ENCODE measurements at regions not wholly inside any gene's neighbourhood (a gene's known extent, or its start where the extent isn't known, plus 50 kb on each side); places are given as distances from the start of the nearest gene placed in this dataset.

GRCh38 chr6:5869676-5870075 lies 137.0 kb downstream of the NRN1 start:
- no peak for DNase-seq
- Histone ChIP-seq H3K36me3 (no peaks in the 10 kb centered on the region), H3K9me3 (replicated peaks) (no peaks in the 10 kb centered on the region), H3K27ac (no peak overlapping the region), H3K4me1 (no peaks in the 10 kb centered on the region), H3K4me3 (no peak overlapping the region), H3K27me3 (no peaks in the 10 kb centered on the region)

- Histone ChIP-seq H3K36me3 (no peaks in the 10 kb centered on the region), H3K27me3 (no peaks in the 10 kb centered on the region), H3K9me3 (replicated peaks) (no peaks in the 10 kb centered on the region), H3K27ac (no peak overlapping the region), H3K4me1 (no peaks in the 10 kb centered on the region), H3K4me3 (no peak overlapping the region)
- DNase-seq = no peak
Observed at GRCh38 chr6:5869261-5869660, 137.5 kb downstream of the NRN1 start.

- H3K27me3 ChIP-seq = no peaks in the 10 kb centered on the region
- H3K9me3 ChIP-seq (replicated peaks) = no peaks in the 10 kb centered on the region
- peak; percentile 27 to 57 for DNase-seq
- H3K4me1 ChIP-seq = no peaks in the 10 kb centered on the region
- no peak overlapping the region for H3K27ac ChIP-seq
- no peaks in the 10 kb centered on the region for H3K36me3 ChIP-seq
- H3K4me3 ChIP-seq = peak overlapping the region; percentile 33
Observed at GRCh38 chr6:5866547-5867051, 140.1 kb downstream of the NRN1 start.

GRCh38 chr6:5865506-5866031 lies 141.2 kb downstream of the NRN1 start:
- no peaks in the 10 kb centered on the region for H3K27me3 ChIP-seq
- no peaks in the 10 kb centered on the region for H3K9me3 ChIP-seq (replicated peaks)
- no peak overlapping the region for H3K4me3 ChIP-seq
- H3K36me3 ChIP-seq = no peaks in the 10 kb centered on the region
- no peak overlapping the region for H3K27ac ChIP-seq
- H3K4me1 ChIP-seq = no peaks in the 10 kb centered on the region
- DNase-seq = no peak

- Histone ChIP-seq H3K4me1 (no peaks in the 10 kb centered on the region), H3K27ac (no peak overlapping the region), H3K36me3 (no peaks in the 10 kb centered on the region), H3K9me3 (replicated peaks) (no peaks in the 10 kb centered on the region), H3K27me3 (no peaks in the 10 kb centered on the region), H3K4me3 (no peak overlapping the region)
- no peak for DNase-seq
Observed at GRCh38 chr6:5860849-5861248, 145.9 kb downstream of the NRN1 start.

- Histone ChIP-seq H3K27ac (no peak overlapping the region), H3K9me3 (replicated peaks) (no peaks in the 10 kb centered on the region), H3K27me3 (no peaks in the 10 kb centered on the region), H3K4me1 (no peaks in the 10 kb centered on the region), H3K4me3 (no peak overlapping the region), H3K36me3 (no peaks in the 10 kb centered on the region)
- DNase-seq = no peak
Observed at GRCh38 chr6:5855787-5856470, 150.8 kb downstream of the NRN1 start.

GRCh38 chr6:5854899-5855298 lies 151.8 kb downstream of the NRN1 start:
- H3K4me1 ChIP-seq = no peaks in the 10 kb centered on the region
- H3K27ac ChIP-seq = no peak overlapping the region
- H3K4me3 ChIP-seq = no peak overlapping the region
- no peaks in the 10 kb centered on the region for H3K36me3 ChIP-seq
- no peaks in the 10 kb centered on the region for H3K9me3 ChIP-seq (replicated peaks)
- no peaks in the 10 kb centered on the region for H3K27me3 ChIP-seq
- no peak for DNase-seq

GRCh38 chr6:5851261-5851757 lies 155.4 kb downstream of the NRN1 start:
- Histone ChIP-seq H3K4me3 (no peak overlapping the region), H3K4me1 (no peaks in the 10 kb centered on the region), H3K27ac (no peak overlapping the region), H3K27me3 (no peaks in the 10 kb centered on the region), H3K9me3 (replicated peaks) (no peaks in the 10 kb centered on the region), H3K36me3 (no peaks in the 10 kb centered on the region)
- DNase-seq = no peak

- Histone ChIP-seq H3K27me3 (no peaks in the 10 kb centered on the region), H3K27ac (no peak overlapping the region), H3K36me3 (no peaks in the 10 kb centered on the region), H3K9me3 (replicated peaks) (no peaks in the 10 kb centered on the region), H3K4me1 (no peaks in the 10 kb centered on the region), H3K4me3 (no peak overlapping the region)
- no peak for DNase-seq
Observed at GRCh38 chr6:5850848-5851255, 155.9 kb downstream of the NRN1 start.

- H3K27ac ChIP-seq = no peak overlapping the region
- no peaks in the 10 kb centered on the region for H3K4me1 ChIP-seq
- no peak for DNase-seq
- H3K4me3 ChIP-seq = no peak overlapping the region
- H3K27me3 ChIP-seq = no peaks in the 10 kb centered on the region
- no peaks in the 10 kb centered on the region for H3K36me3 ChIP-seq
- H3K9me3 ChIP-seq (replicated peaks) = no peaks in the 10 kb centered on the region
Observed at GRCh38 chr6:5846889-5847288, 159.8 kb downstream of the NRN1 start.

- no peaks in the 10 kb centered on the region for H3K27me3 ChIP-seq
- no peak for DNase-seq
Observed at GRCh38 chr6:5846335-5846734, 160.4 kb downstream of the NRN1 start.

GRCh38 chr6:5843078-5843477 lies 163.6 kb downstream of the NRN1 start:
- no peak for DNase-seq
- H3K27me3 ChIP-seq = no peaks in the 10 kb centered on the region
- no peaks in the 10 kb centered on the region for H3K9me3 ChIP-seq (replicated peaks)
- H3K27ac ChIP-seq = no peak overlapping the region
- H3K4me3 ChIP-seq = no peak overlapping the region
- no peaks in the 10 kb centered on the region for H3K36me3 ChIP-seq
- H3K4me1 ChIP-seq = no peaks in the 10 kb centered on the region

More at GRCh38 chr6:5846335-5846734, 160.4 kb downstream of the NRN1 start:
- Histone ChIP-seq H3K9me3 (replicated peaks) (no peaks in the 10 kb centered on the region), H3K36me3 (no peaks in the 10 kb centered on the region), H3K4me1 (no peaks in the 10 kb centered on the region), H3K4me3 (no peak overlapping the region), H3K27ac (no peak overlapping the region)

- H3K27ac ChIP-seq = no peak overlapping the region
- no peaks in the 10 kb centered on the region for H3K27me3 ChIP-seq
- no peaks in the 10 kb centered on the region for H3K36me3 ChIP-seq
- no peaks in the 10 kb centered on the region for H3K4me1 ChIP-seq
- no peaks in the 10 kb centered on the region for H3K9me3 ChIP-seq (replicated peaks)
- H3K4me3 ChIP-seq = no peak overlapping the region
- DNase-seq = no peak
Observed at GRCh38 chr6:5840734-5841390, 165.9 kb downstream of the NRN1 start.

GRCh38 chr6:5838656-5839396 lies 167.9 kb downstream of the NRN1 start:
- no peak for DNase-seq
- H3K9me3 ChIP-seq (replicated peaks) = no peaks in the 10 kb centered on the region
- no peaks in the 10 kb centered on the region for H3K27me3 ChIP-seq
- no peaks in the 10 kb centered on the region for H3K36me3 ChIP-seq
- H3K27ac ChIP-seq = no peak overlapping the region
- H3K4me1 ChIP-seq = no peaks in the 10 kb centered on the region
- H3K4me3 ChIP-seq = no peak overlapping the region

GRCh38 chr6:5837323-5837722 lies 169.4 kb downstream of the NRN1 start:
- Histone ChIP-seq H3K4me1 (no peaks in the 10 kb centered on the region), H3K4me3 (no peak overlapping the region), H3K27ac (no peak overlapping the region), H3K36me3 (no peaks in the 10 kb centered on the region), H3K9me3 (replicated peaks) (no peaks in the 10 kb centered on the region), H3K27me3 (no peaks in the 10 kb centered on the region)
- no peak for DNase-seq

Measured in SJCRH30 (cell line).